HCT116 (cell line): ENCODE measurements at regions not wholly inside any gene's neighbourhood (a gene's known extent, or its start where the extent isn't known, plus 50 kb on each side); places are given as distances from the start of the nearest gene placed in this dataset.

Source experiments
- ATAC-seq: fragments of 200-7000 bp; cut with Tn5 transposase; 2 replicates; pipeline ENCODE4 v1.9.1; 2020; ENCODE audit warnings: mild to moderate bottlenecking, moderate library complexity
- BruUV-seq: library from RNA; stranded (reverse); fragments of 400-500 nt; replicated peaks from 2 replicates; lab custom pipeline; 2021; lab: Mats Ljungman, UMichigan
- CTCF ChIA-PET: fragments of 300-600 bp; sonication (Branson Sonifier 250); formaldehyde crosslinking; loops from one replicate; lab custom pipeline; 2021; ENCODE audit warnings: antibody characterized with exemption; lab: Charles Lee
- POLR2A ChIA-PET: fragments of 300-600, 350-600 bp; sonication (Branson Sonifier 250); formaldehyde crosslinking; loops from one replicate; lab custom pipeline; 2021; ENCODE audit warnings: antibody characterized with exemption; lab: Charles Lee
- RAD21 ChIA-PET, 2 experiments: fragments of 300-600 bp; sonication (Branson Sonifier 250); formaldehyde crosslinking; loops; one replicate each; lab custom pipeline; 2023; ENCODE audit warnings: low total read pairs in 2 of 2; ENCODE audit not compliant: uncharacterized antibody in 2 of 2, unreplicated experiment in 2 of 2, low non-redundant PET in 1 of 2; lab: Charles Lee
- DNase-seq: peaks from one replicate; pipeline ENCODE4 v3.0.0-alpha.2; 2010; ENCODE audit warnings: low read depth, low spot score
- H2AFZ ChIP-seq: fragments of 200-600 bp; shearing (Covaris generic), sonication (generic); 2 replicates; pipeline ENCODE4 v1.6.1; 2017; ENCODE audit warnings: low read depth, mixed run types, mixed read lengths, antibody characterized with exemption, low read length; ENCODE audit not compliant: poor library complexity, severe bottlenecking
- H3K27ac ChIP-seq: 2 replicates; pipeline ENCODE4 v1.5.1; 2012; ENCODE audit warnings: low read depth, low read length
- H3K27me3 ChIP-seq: fragments of 200-600 bp; sonication (generic); 2 replicates; pipeline ENCODE4 v1.6.1; 2016; ENCODE audit warnings: mixed run types, low read length, mixed read lengths; ENCODE audit not compliant: insufficient read depth
- H3K36me3 ChIP-seq, 2 experiments: fragments of 200-500 bp in 1 of 2; fragments of 200-600 bp in 1 of 2; sonication (Bioruptor generic) in 1 of 2; sonication (generic) in 1 of 2; 2 replicates each; pipeline versions ENCODE4 v1.5.1 to v1.6.1; 2014 to 2016; ENCODE audit warnings: low read length in 2 of 2, inconsistent platforms in 1 of 2, mixed read lengths in 1 of 2, mixed run types in 1 of 2; ENCODE audit not compliant: insufficient read depth in 2 of 2, control insufficient read depth in 1 of 2
- H3K4me1 ChIP-seq, 2 experiments: fragments of 200-600 bp in 1 of 2; sonication (generic) in 1 of 2; 2 replicates each; pipeline versions ENCODE4 v1.5.1 to v1.6.1; 2012 to 2017; ENCODE audit warnings: low read length in 2 of 2, inconsistent platforms in 1 of 2, mild to moderate bottlenecking in 1 of 2, mixed read lengths in 1 of 2, mixed run types in 1 of 2, moderate library complexity in 1 of 2; ENCODE audit not compliant: insufficient read depth in 2 of 2, control insufficient read depth in 1 of 2
- H3K4me2 ChIP-seq: fragments of 200-600 bp; sonication (generic); 2 replicates; pipeline ENCODE4 v1.6.1; 2017; ENCODE audit warnings: mixed run types, low read length, mixed read lengths
- H3K4me3 ChIP-seq, 2 experiments: fragments of 200-600 bp in 1 of 2; sonication (generic) in 1 of 2; replicated peaks in 1 of 2; 2 replicates each; pipeline ENCODE4 v1.5.1; 2011 to 2016; ENCODE audit warnings: low read length in 2 of 2, control low read depth in 1 of 2, low read depth in 1 of 2, mild to moderate bottlenecking in 1 of 2, mixed read lengths in 1 of 2, mixed run types in 1 of 2
- H3K79me2 ChIP-seq: fragments of 200-600 bp; sonication (generic); 2 replicates; pipeline ENCODE4 v1.6.1; 2017; ENCODE audit warnings: mild to moderate bottlenecking, mixed run types, low read length, moderate library complexity, mixed read lengths; ENCODE audit not compliant: insufficient read depth
- H3K9ac ChIP-seq: fragments of 200-600 bp; sonication (generic); 2 replicates; pipeline ENCODE4 v1.6.1; 2016; ENCODE audit warnings: low read length, mixed read lengths
- H3K9me2 ChIP-seq: fragments of 200-600 bp; sonication (generic), shearing (Covaris generic); 2 replicates; pipeline ENCODE4 v1.6.1; 2017; ENCODE audit warnings: mixed run types, mild to moderate bottlenecking, moderate library complexity; ENCODE audit not compliant: insufficient read depth
- H3K9me3 ChIP-seq, 2 experiments: fragments of 200-500 bp in 1 of 2; fragments of 200-600 bp in 1 of 2; sonication (Bioruptor generic) in 1 of 2; sonication (generic) in 1 of 2; 2 replicates each; pipeline ENCODE4 v1.6.1; 2014 to 2017; ENCODE audit warnings: low read length in 2 of 2, mixed read lengths in 2 of 2, inconsistent platforms in 1 of 2, low read depth in 1 of 2, mild to moderate bottlenecking in 1 of 2, mixed run types in 1 of 2, moderate library complexity in 1 of 2; ENCODE audit not compliant: control insufficient read depth in 1 of 2, insufficient read depth in 1 of 2
- H4K20me1 ChIP-seq: fragments of 200-600 bp; sonication (generic), shearing (Covaris generic); 2 replicates; pipeline ENCODE4 v1.6.1; 2017; ENCODE audit warnings: mixed run types, mild to moderate bottlenecking, moderate library complexity; ENCODE audit not compliant: insufficient read depth
- CBX3 ChIP-seq: IDR thresholded peaks from 2 replicates; pipeline ENCODE4 v1.6.1; 2012; ENCODE audit warnings: low read depth
- CEBPB ChIP-seq: IDR thresholded peaks from 2 replicates; pipeline ENCODE4 v1.6.1; 2012; ENCODE audit warnings: low read depth
- EZH2 ChIP-seq: fragments of 200-600 bp; sonication (generic); IDR thresholded peaks from 2 replicates; pipeline ENCODE4 v1.6.1; 2017; ENCODE audit warnings: antibody characterized with exemption, mixed run types
- EZH2phosphoT487 ChIP-seq: fragments of 200-600 bp; IDR thresholded peaks from 2 replicates; pipeline ENCODE4 v1.6.1; 2018; ENCODE audit warnings: antibody characterized with exemption, borderline replicate concordance
- FOSL1 ChIP-seq: IDR thresholded peaks from 2 replicates; pipeline ENCODE4 v1.6.1; 2012; ENCODE audit warnings: low read depth
- JUND ChIP-seq: IDR thresholded peaks from 2 replicates; pipeline ENCODE4 v1.6.1; 2012
- POLR2A ChIP-seq: IDR thresholded peaks from 2 replicates; pipeline ENCODE4 v1.7.0; 2011; ENCODE audit warnings: borderline replicate concordance; ENCODE audit not compliant: insufficient read depth, insufficient read length; ENCODE audit errors: extremely low read depth
- RAD21 ChIP-seq: IDR thresholded peaks from 2 replicates; pipeline ENCODE4 v1.6.1; 2012; ENCODE audit warnings: low read depth, mild to moderate bottlenecking
- REST ChIP-seq: IDR thresholded peaks from 2 replicates; pipeline ENCODE4 v1.6.1; 2012; ENCODE audit warnings: low read depth
- SRF ChIP-seq: IDR thresholded peaks from 2 replicates; pipeline ENCODE4 v1.6.1; 2012; ENCODE audit warnings: low read depth
- ZFX ChIP-seq: fragments of 450-650 bp; IDR thresholded peaks from 2 replicates; pipeline ENCODE4 v1.6.1; 2017
- intact Hi-C: fragments of 100-400 bp; cut with micrococcal nuclease; formaldehyde crosslinking; loops from 2 replicates; pipeline ENCODE4 v1.10.0; 2022
- TF ChIP-seq, protein P1 (sequence below): IDR thresholded peaks from 2 replicates; pipeline ENCODE4 v1.6.1; 2012
- TF ChIP-seq, protein P2 (sequence below), 3 experiments: fragments of 200-600 bp in 1 of 3; sonication (generic) in 1 of 3; IDR thresholded peaks in 2 of 3; conservative IDR thresholded peaks in 1 of 3; 2 replicates each; pipeline ENCODE4 v1.5.1; 2012 to 2017; ENCODE audit warnings: low read depth in 2 of 3, low read length in 2 of 3, antibody characterized with exemption in 1 of 3, borderline replicate concordance in 1 of 3, control low read depth in 1 of 3, mild to moderate bottlenecking in 1 of 3, mixed read lengths in 1 of 3, mixed run types in 1 of 3, moderate library complexity in 1 of 3; ENCODE audit not compliant: insufficient read depth in 1 of 3

- Histone ChIP-seq H3K9me2 (no peaks in the 10 kb centered on the region), H4K20me1 (peaks cover 10% of the 10 kb centered on the region; the same call in 1 of the 2 replicates), H2AFZ (no peak overlapping the region), H3K9ac (no peak overlapping the region), H3K27ac (no peak overlapping the region), H3K4me1 (no peaks in the 10 kb centered on the region), H3K27me3 (no peaks in the 10 kb centered on the region), H3K4me2 (no peak overlapping the region), H3K79me2 (peaks cover 49% of the 10 kb centered on the region), H3K9me3 (no peaks in the 10 kb centered on the region), H3K4me3 (no peak overlapping the region), H3K36me3 (peaks cover 45 to 55% of the 10 kb centered on the region in 2 experiments)
- DNase-seq (no peak), ATAC-seq (no peak)
- intact Hi-C loops, result no loop called here
- ChIA-PET CTCF (no interaction called here), POLR2A (no interaction called here), RAD21 (no interaction called here)
- no peak for TF ChIP-seq FOSL1
- no peak for TF ChIP-seq EZH2
- TF ChIP-seq, protein P1, sequence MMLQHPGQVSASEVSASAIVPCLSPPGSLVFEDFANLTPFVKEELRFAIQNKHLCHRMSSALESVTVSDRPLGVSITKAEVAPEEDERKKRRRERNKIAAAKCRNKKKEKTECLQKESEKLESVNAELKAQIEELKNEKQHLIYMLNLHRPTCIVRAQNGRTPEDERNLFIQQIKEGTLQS, result no peak
- TF ChIP-seq SRF, result no peak
- no peak for TF ChIP-seq POLR2A
- no peak for TF ChIP-seq ZFX
- no peak for TF ChIP-seq CEBPB
- no peak for TF ChIP-seq JUND
- TF ChIP-seq, protein P2, sequence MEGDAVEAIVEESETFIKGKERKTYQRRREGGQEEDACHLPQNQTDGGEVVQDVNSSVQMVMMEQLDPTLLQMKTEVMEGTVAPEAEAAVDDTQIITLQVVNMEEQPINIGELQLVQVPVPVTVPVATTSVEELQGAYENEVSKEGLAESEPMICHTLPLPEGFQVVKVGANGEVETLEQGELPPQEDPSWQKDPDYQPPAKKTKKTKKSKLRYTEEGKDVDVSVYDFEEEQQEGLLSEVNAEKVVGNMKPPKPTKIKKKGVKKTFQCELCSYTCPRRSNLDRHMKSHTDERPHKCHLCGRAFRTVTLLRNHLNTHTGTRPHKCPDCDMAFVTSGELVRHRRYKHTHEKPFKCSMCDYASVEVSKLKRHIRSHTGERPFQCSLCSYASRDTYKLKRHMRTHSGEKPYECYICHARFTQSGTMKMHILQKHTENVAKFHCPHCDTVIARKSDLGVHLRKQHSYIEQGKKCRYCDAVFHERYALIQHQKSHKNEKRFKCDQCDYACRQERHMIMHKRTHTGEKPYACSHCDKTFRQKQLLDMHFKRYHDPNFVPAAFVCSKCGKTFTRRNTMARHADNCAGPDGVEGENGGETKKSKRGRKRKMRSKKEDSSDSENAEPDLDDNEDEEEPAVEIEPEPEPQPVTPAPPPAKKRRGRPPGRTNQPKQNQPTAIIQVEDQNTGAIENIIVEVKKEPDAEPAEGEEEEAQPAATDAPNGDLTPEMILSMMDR (IDR thresholded peaks at IDR 0.05 in 2 of 3, conservative IDR thresholded peaks at IDR 0.05 in 1 of 3; ENCODE audit: borderline replicate concordance in 1 of 3, insufficient read depth in 1 of 3, low read depth in 2 of 3, low read length in 2 of 3), result no peak
- TF ChIP-seq EZH2phosphoT487, result no peak
- no peak for TF ChIP-seq REST
- no peak for TF ChIP-seq RAD21
- TF ChIP-seq CBX3, result no peak
- BruUV-seq, result no TSS peak
Observed at GRCh38 chr9:92224177-92224576, 69.3 kb downstream of the IARS1 start.
